GM12878 (cell line): ENCODE measurements at regions not wholly inside any gene's neighbourhood (a gene's known extent, or its start where the extent isn't known, plus 50 kb on each side); places are given as distances from the start of the nearest gene placed in this dataset.

Experiments
- ATAC-seq: fragments of 200-7000 bp; cut with Tn5 transposase; 3 replicates; pipeline ENCODE4 v1.9.1; 2020; ENCODE audit warnings: mild to moderate bottlenecking, moderate library complexity
- BruUV-seq: library from RNA; stranded (reverse); fragments of 400-500 nt; replicated peaks from 2 replicates; lab custom pipeline; 2021; lab: Mats Ljungman, UMichigan
- CTCF ChIA-PET: fragments of 300-600 bp; sonication (Branson Sonifier 250); formaldehyde crosslinking; extraction: SDS; loops from one replicate; lab custom pipeline; 2021; ENCODE audit warnings: inconsistent platforms; lab: Yijun Ruan, JAX
- POLR2A ChIA-PET: fragments of 350-600 bp; formaldehyde crosslinking; extraction: SDS; loops from one replicate; lab custom pipeline; 2021; ENCODE audit warnings: inconsistent platforms; lab: Charles Lee
- RAD21 ChIA-PET: fragments of 300-600 bp; sonication (Branson Sonifier 250); formaldehyde crosslinking; loops from one replicate; lab custom pipeline; 2023; ENCODE audit warnings: antibody characterized with exemption; ENCODE audit not compliant: unreplicated experiment; lab: Charles Lee
- SMC1A ChIA-PET: fragments of 300-600 bp; sonication (Branson Sonifier 250); formaldehyde crosslinking; loops from one replicate; lab custom pipeline; 2023; ENCODE audit not compliant: unreplicated experiment, uncharacterized antibody; lab: Charles Lee
- DNase-seq: peaks from one replicate; pipeline ENCODE4 v3.0.0-alpha.2; 2011; ENCODE audit warnings: low read depth, low spot score
- FAIRE-seq: peaks from 3 replicates; lab custom pipeline; 2011; peaks lifted over from hg19 to GRCh38; lab: Jason Lieb, UNC
- H2AFZ ChIP-seq: 2 replicates; pipeline ENCODE4 v1.6.0; 2011; ENCODE audit warnings: low read depth, low read length, control low read depth; ENCODE audit not compliant: control insufficient read depth
- H3K27ac ChIP-seq: 2 replicates; pipeline ENCODE4 v1.5.1; 2011; ENCODE audit warnings: control low read depth; ENCODE audit not compliant: control insufficient read depth, insufficient read depth
- H3K27me3 ChIP-seq, 2 experiments: replicated peaks in 1 of 2; 2 replicates each; pipeline versions ENCODE4 v1.6.0 to v1.6.1; 2011; ENCODE audit warnings: low read length in 1 of 2; ENCODE audit not compliant: control insufficient read depth in 2 of 2, insufficient read depth in 2 of 2
- H3K36me3 ChIP-seq, 2 experiments: 2 replicates each; pipeline ENCODE4 v1.5.1; 2011; ENCODE audit warnings: low read length in 1 of 2; ENCODE audit not compliant: control insufficient read depth in 2 of 2, insufficient read depth in 2 of 2
- H3K4me1 ChIP-seq: 2 replicates; pipeline ENCODE4 v1.6.1; 2011; ENCODE audit warnings: mild to moderate bottlenecking, low read length, moderate library complexity, mixed read lengths; ENCODE audit not compliant: control insufficient read depth, insufficient read depth
- H3K4me2 ChIP-seq: 2 replicates; pipeline ENCODE4 v1.6.0; 2011; ENCODE audit warnings: control low read depth; ENCODE audit not compliant: control insufficient read depth, insufficient read depth
- H3K4me3 ChIP-seq: fragments of 200-600 bp; sonication (generic); 2 replicates; pipeline ENCODE4 v1.5.1; 2016
- H3K79me2 ChIP-seq: 2 replicates; pipeline ENCODE4 v1.6.0; 2011; ENCODE audit warnings: low read length; ENCODE audit not compliant: control insufficient read depth, insufficient read depth
- H3K9ac ChIP-seq: 2 replicates; pipeline ENCODE4 v1.8.0; 2011; ENCODE audit warnings: low read length, control low read depth, mixed read lengths; ENCODE audit not compliant: control insufficient read depth, insufficient read depth
- H3K9me3 ChIP-seq: replicated peaks from 3 replicates; pipeline ENCODE4 v1.5.1; 2011; ENCODE audit warnings: mild to moderate bottlenecking, low read length; ENCODE audit not compliant: control insufficient read depth, insufficient read depth
- H4K20me1 ChIP-seq: 2 replicates; pipeline ENCODE4 v1.6.0; 2011; ENCODE audit not compliant: control insufficient read depth, insufficient read depth
- BCLAF1 ChIP-seq: fragments of 450-650 bp; IDR thresholded peaks from 2 replicates; pipeline ENCODE4 v1.6.1; 2017; ENCODE audit warnings: antibody characterized with exemption, mild to moderate bottlenecking, moderate library complexity
- CHD4 ChIP-seq: fragments of 200-600 bp; sonication (generic); IDR thresholded peaks from 2 replicates; pipeline ENCODE4 v1.6.1; 2016; ENCODE audit warnings: mild to moderate bottlenecking
- EZH2 ChIP-seq: IDR thresholded peaks from 2 replicates; pipeline ENCODE4 v1.6.1; 2012; ENCODE audit warnings: low read depth, mild to moderate bottlenecking, control low read depth, inconsistent platforms, low read length, borderline replicate concordance; ENCODE audit not compliant: control insufficient read depth
- FOS ChIP-seq: IDR thresholded peaks from 3 replicates; pipeline ENCODE4 v1.6.1; 2011; ENCODE audit warnings: borderline replicate concordance; ENCODE audit not compliant: insufficient read length; ENCODE audit errors: extremely low read depth
- IRF3 ChIP-seq: fragments of 450-650 bp; IDR thresholded peaks from 2 replicates; pipeline ENCODE4 v1.6.1; 2014; ENCODE audit warnings: mild to moderate bottlenecking
- KDM1A ChIP-seq: fragments of 200-600 bp; sonication (generic); IDR thresholded peaks from 2 replicates; pipeline ENCODE4 v1.6.1; 2016; ENCODE audit warnings: borderline replicate concordance
- MXI1 ChIP-seq: fragments of 150-350 bp; IDR thresholded peaks from 2 replicates; pipeline ENCODE4 v1.6.1; 2011; ENCODE audit warnings: low read depth, mild to moderate bottlenecking, inconsistent platforms, low read length, improper control_type of control experiment
- PKNOX1 ChIP-seq: fragments of 450-650 bp; IDR thresholded peaks from 2 replicates; pipeline ENCODE4 v1.6.1; 2016; ENCODE audit warnings: mild to moderate bottlenecking
- SMARCA5 ChIP-seq: fragments of 450-650 bp; IDR thresholded peaks from 2 replicates; pipeline ENCODE4 v1.6.1; 2017; ENCODE audit warnings: mild to moderate bottlenecking
- in situ Hi-C: fragments of 300-500 bp; cut with MboI; formaldehyde crosslinking; loops from 9 replicates; pipeline ENCODE4 v1.14.3; 2018; ENCODE audit warnings: mixed read lengths
- intact Hi-C: fragments of 100-400 bp; cut with micrococcal nuclease; formaldehyde crosslinking; loops from one replicate; pipeline ENCODE4 v1.14.2; 2022; ENCODE audit not compliant: unreplicated experiment

GRCh38 chr16:48813485-48813884 lies 203.5 kb upstream of the N4BP1 start:
- no peak overlapping the region for H2AFZ ChIP-seq
- ChIA-PET SMC1A (interaction anchor here (0.6 kb wide), 1 partner anchor 56 kb away, joined by 3 read pairs; no protein-coding TSS in a partner anchor), RAD21 (no interaction called here), CTCF (no interaction called here), POLR2A (no interaction called here)
- H3K79me2 ChIP-seq = no peaks in the 10 kb centered on the region
- TF ChIP-seq BCLAF1 (no peak), SMARCA5 (no peak), PKNOX1 (no peak), EZH2 (no peak), KDM1A (no peak), FOS (no peak), CHD4 (no peak), MXI1 (no peak), IRF3 (no peak)
- H3K9ac ChIP-seq = no peak overlapping the region
- no peaks in the 10 kb centered on the region for H3K36me3 ChIP-seq
- peaks cover 2 to 3% of the 10 kb centered on the region in 2 experiments; a peak in 3 of 4 replicates for H3K27me3 ChIP-seq
- H3K4me2 ChIP-seq = no peak overlapping the region
- H3K27ac ChIP-seq = no peak overlapping the region
- no peaks in the 10 kb centered on the region for H3K9me3 ChIP-seq
- in situ Hi-C loops = no loop called here
- H3K4me1 ChIP-seq = no peaks in the 10 kb centered on the region
- BruUV-seq = no TSS peak
- H3K4me3 ChIP-seq = no peak overlapping the region
- DNase-seq (no peak), ATAC-seq (no peak), FAIRE-seq (no peak)
- intact Hi-C loops = no loop called here
- no peaks in the 10 kb centered on the region for H4K20me1 ChIP-seq
